GM10266 (cell line): ENCODE measurements at regions not wholly inside any gene's neighbourhood (a gene's known extent, or its start where the extent isn't known, plus 50 kb on each side); places are given as distances from the start of the nearest gene placed in this dataset.

Source experiments
- DNase-seq: peaks from one replicate; pipeline ENCODE4 v3.0.0; 2012; ENCODE audit errors: extremely low spot score
- TF ChIP-seq, protein P1 (sequence below): IDR thresholded peaks from 2 replicates; pipeline ENCODE4 v1.5.1; 2012; ENCODE audit warnings: mild to moderate bottlenecking, low read depth; ENCODE audit not compliant: control insufficient read depth, insufficient read depth; ENCODE audit errors: missing control alignments

DNA sequence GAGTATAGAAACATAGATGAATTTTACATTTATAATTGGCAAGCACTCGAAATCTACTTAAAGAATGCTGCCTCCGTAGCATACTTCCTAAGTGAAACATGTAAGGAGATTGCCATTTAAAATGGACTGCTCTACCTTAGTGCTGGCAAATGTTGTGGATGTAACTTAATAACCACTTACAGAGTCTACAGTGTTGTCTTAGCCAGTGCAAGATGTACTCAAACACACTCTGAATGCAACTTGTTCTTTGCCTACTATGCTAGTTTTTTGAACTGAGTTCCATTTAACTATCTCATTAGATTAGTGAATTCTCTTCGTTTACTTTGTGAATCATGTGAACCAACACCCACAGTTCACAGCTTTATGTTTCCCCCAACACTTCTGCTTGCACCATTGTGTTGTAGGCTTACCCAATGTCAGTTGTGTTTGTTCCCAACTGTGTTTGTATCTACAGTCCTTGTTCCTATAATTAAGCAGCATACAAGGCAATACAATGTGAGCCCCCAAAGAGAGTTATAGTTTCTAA is 345.5 kb upstream of the LYPLAL1 start:
- no peak for DNase-seq
- TF ChIP-seq, protein P1, sequence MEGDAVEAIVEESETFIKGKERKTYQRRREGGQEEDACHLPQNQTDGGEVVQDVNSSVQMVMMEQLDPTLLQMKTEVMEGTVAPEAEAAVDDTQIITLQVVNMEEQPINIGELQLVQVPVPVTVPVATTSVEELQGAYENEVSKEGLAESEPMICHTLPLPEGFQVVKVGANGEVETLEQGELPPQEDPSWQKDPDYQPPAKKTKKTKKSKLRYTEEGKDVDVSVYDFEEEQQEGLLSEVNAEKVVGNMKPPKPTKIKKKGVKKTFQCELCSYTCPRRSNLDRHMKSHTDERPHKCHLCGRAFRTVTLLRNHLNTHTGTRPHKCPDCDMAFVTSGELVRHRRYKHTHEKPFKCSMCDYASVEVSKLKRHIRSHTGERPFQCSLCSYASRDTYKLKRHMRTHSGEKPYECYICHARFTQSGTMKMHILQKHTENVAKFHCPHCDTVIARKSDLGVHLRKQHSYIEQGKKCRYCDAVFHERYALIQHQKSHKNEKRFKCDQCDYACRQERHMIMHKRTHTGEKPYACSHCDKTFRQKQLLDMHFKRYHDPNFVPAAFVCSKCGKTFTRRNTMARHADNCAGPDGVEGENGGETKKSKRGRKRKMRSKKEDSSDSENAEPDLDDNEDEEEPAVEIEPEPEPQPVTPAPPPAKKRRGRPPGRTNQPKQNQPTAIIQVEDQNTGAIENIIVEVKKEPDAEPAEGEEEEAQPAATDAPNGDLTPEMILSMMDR = no peak

DNA sequence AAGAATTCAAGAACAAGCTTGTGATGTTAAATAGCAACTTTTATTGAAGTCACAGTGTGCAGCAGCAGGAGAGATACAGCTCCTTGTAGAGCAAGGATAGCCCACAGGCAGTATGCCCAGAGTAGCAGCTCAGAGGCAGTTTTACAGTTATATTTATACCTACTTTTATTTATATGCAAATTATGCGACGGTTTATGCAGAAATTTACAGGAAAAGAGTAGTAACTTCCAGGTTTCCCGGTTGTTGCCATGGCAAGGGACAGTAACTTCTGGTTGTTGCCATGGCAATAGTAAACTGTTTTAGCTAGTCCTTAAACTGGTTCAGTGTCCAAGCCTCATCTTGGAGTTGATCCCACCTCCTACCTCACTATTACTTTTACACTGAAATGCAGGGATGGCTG is 344.6 kb upstream of the LYPLAL1 start:
- DNase-seq = no peak
- TF ChIP-seq, protein P1 = no peak

DNA sequence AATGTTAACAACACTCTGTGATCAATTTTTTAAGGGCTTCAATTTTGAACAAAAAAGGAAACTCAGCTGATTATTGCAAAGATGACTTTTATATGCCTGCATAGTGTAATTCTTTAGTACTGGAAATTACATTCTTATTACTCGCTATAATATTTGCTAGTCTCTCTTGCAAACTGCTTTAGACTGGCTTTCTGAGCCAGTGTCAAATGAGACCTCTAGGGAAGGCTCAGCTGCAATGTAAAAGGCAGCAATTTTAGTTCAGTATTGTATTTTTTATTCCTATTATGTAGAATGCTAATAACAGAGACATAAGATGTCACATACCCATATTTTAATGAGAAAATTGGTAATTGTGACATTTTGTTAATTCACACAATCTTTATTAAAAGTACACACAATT is 338.1 kb upstream of the LYPLAL1 start:
- DNase-seq = no peak
- TF ChIP-seq, protein P1 = no peak

DNA sequence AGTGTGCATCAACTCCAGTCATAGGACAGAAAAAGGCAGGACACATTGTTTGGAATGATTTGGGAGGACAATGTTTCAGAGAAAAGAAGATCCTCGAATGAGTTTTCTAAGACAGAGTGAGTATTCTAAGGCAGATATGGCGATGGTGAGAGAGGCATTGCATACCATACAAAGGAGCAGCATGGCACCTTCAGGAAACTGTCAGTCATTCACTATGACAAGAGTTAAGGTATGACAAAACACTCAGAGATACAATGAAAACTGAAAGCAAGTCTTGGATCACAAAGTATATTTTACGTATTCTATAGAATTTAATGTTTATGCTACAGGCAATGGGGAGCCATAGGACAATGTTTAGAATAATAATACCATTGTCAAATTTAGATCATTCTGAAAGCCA is 337.4 kb upstream of the LYPLAL1 start:
- TF ChIP-seq, protein P1 = no peak
- DNase-seq = no peak

DNA sequence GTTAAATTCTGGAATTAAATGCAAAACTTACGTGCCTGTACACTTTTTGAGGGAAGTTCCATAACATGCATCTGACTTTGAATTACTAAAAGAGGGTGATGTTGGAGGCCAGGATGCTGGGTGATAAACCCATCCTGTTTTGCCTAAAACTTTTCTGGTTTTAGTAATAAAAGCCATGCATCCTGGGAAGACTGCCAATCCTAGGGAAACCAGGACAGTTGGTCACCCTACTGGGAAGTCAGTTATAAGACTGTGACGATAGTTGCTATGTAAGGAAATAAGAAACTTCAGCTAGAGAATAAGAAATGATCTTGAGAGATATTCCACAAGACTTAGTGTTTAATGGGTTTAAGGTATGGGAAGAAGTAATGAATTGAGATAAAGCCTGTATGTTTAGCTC is 336.6 kb upstream of the LYPLAL1 start:
- DNase-seq = no peak
- TF ChIP-seq, protein P1 = no peak

DNA sequence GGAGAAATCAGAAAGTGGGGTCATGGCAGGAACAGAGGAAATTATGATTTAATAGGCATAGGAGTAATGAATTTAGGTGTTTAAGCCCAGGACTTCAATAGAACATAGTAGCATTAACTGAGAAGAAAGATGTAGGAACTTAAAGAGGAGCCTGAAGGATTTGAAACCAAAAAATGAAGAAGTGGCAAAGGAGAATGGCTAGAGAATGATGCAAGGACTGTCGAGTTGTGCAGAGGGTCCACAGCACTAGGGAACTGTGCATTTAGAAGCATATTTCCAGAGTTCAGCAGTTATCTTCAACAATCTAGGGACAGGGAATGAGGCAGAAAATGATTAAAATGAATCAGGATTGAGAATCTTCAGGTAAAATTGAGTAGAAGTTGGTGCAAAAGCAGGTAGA is 328.1 kb upstream of the LYPLAL1 start:
- TF ChIP-seq, protein P1 = no peak
- DNase-seq = no peak

DNA sequence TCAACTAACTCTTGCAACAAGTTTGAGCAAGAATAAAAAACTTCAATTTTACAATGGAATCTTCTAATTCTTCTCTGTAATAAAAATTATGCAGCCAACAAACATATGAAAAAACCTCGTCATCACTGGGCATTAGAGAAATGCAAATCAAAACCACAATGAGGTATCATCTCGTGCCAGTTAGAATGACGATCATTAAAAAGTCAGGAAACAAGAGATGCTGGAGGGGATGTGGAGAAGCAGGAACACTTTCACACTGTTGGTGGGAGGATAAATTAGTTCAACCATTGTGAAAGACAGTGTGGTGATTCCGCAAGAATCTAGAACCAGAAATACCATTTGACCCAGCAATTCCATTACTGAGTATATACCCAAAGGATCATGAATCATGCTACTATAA is 327.5 kb upstream of the LYPLAL1 start:
- TF ChIP-seq, protein P1 = no peak
- no peak for DNase-seq
